GM19463 (cell line): ENCODE measurements at regions not wholly inside any gene's neighbourhood (a gene's known extent, or its start where the extent isn't known, plus 50 kb on each side); places are given as distances from the start of the nearest gene placed in this dataset.
"Not testable (repeated sequence)": the region's sequence is repeated elsewhere in the genome, so short reads cannot be mapped to it uniquely, and the experiment has no call there.

ENCODE experiments used
- ATAC-seq: cut with Tn5 transposase; IDR thresholded peaks from one replicate; pipeline ENCODE4 v1.9.1; 2021; ENCODE audit warnings: mild to moderate bottlenecking, moderate library complexity; ENCODE audit not compliant: unreplicated experiment

DNA sequence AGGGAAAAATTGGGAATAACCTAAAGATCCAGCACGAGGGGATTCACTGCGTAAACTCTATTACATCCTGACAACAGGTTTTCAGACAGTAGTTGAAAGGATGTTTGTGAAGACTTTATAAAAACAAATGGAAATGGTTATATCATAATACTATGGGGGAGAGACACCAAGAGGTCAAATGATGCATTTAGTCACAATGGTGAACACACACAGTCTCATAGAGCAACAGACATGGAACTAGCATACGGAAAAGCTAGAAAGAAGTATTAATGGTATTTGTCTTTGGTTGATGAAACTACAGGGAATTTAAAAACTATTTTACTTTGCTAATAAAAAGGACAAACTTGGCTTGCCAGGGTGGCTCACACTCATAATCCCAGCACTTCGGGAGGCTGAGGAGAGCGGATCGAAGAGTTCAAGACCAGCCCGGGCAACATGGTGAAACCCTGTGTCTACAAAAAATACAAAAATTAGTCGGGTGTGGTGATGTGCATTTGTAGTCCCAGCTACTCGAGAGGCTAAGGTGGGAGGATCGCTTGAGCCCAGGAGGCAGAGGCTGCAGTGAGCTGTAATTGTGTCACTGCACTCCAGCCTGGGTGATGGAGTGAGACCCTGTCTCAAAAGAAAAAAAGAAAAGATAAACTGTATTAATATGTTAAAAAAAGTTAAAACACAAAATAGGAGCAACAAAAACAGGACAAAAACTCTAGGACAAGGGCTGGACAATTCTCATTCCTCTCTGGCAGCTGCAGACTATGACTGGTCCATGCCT is 94.8 kb downstream of the MYCN start:
- ATAC-seq: no peak

DNA sequence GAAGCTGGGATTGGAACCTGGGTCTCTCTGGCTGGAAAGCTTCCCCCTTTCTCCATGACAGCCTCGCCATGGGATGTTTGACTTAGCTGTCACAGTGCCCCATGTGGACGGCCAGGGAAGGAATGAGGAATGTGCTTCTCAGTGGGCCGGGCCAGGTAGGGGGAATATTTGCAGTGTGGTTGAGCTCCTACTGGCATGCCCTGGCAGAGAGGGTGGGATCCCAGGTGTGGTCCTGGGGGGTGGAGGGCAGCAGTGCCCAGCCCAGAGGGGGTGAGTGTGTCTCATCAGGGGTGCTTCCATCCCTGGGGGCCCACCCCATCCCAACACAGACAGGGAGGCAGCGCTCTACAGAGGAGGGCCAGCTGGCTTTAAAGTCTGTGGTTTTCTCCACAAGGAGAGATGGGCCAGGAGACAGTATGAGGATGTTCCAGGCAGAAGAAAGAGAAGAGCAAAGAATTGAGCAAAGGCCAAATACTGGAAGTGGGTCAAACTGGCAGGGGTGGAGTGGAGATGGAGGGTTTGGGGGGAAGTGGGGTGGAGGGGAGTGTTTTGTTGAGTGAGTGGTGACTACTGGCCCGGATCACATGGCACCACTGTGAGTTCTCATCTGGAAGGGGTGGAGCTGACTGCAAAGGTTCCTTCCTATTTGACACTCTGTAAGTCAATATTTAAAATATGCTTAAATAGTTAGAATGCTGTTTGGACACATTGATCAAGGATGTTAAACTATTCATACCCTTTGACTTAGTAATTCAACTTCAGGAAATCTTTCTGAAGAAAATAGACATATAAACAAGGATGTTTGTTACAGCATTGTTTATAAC is 94.0 kb downstream of the MYCN start:
- no peak for ATAC-seq

GRCh38 chr2:16033032-16033293 is 92.6 kb downstream of the MYCN start:
- ATAC-seq: no peak

GRCh38 chr2:16032282-16033031 is 92.1 kb downstream of the MYCN start:
- no peak for ATAC-seq

DNA sequence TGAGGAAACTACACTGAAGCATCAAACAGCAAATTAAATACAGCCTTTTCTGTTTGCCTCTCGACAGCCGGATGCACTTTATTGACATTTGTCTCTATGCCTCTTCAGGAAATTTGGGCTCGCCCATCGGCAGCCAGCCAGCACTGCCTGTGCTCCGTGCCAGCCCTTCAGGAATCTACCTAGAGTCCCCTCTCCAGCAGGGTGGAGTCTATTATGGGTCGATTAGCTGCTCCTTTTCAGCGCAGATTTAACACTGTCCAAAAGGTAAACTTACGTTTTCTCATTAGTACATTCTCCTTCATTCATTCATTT is 91.5 kb downstream of the MYCN start:
- ATAC-seq: no peak

DNA sequence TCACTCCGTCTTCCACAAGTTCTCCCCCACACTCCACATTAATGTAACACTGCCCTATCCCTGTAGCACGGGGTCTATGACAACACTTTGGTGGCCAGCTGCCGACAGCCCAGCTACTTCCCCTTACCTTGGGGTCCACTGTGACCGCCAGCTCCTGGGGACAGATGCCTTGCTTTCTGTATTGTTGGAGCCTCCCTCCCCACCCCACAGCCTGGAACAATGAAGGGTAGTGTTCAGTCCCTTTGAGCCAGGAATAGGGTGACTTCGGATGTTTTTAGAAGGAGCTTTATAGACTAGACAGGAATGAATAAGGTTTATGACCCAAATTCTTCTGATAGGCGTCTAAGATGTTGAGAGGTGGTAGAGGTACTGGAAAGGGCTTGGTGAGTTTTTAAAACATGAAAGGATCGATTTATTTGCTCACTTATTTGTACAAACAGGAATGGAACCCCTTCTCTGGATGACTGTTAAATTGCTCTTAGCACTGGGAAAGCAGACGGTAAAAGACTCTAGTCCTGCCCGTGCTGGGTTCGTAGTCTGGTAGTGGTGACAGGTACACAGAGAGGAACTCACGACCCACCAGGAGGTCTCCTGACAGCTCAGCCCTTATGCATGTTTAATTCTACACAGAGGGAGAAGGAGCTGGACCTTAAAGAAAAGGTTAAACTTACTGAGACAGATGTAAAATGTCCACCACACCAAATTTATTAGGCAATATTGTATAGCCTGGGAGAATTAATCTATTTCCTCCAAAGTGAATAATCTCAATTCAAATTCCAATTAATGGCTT is 90.9 kb downstream of the MYCN start:
- no peak for ATAC-seq

GRCh38 chr2:16030206-16031057 is 90.1 kb downstream of the MYCN start:
- ATAC-seq: no peak

DNA sequence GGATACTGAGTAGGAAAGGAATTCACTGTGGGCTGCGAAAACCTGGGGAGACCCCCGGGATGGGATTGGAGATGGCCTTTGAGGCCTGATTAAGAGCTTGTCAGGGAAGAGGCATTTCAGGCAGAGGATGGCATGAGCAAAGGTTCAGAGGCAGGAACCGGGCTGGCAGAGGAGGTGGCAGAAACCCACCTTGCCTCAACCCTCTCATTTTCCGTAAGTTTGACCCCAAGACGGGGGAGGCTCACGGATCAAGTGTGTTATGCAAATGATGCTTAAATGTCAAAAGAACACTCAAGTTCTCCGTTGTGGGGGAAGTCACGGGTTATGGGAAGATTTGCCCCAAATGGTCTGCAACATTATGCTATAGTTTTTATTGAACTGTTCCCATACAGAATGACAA is 88.3 kb downstream of the MYCN start:
- no peak for ATAC-seq

- no peak for ATAC-seq
These were observed 86.6 kb downstream of the MYCN start for GRCh38 chr2:16026816-16027501.

DNA sequence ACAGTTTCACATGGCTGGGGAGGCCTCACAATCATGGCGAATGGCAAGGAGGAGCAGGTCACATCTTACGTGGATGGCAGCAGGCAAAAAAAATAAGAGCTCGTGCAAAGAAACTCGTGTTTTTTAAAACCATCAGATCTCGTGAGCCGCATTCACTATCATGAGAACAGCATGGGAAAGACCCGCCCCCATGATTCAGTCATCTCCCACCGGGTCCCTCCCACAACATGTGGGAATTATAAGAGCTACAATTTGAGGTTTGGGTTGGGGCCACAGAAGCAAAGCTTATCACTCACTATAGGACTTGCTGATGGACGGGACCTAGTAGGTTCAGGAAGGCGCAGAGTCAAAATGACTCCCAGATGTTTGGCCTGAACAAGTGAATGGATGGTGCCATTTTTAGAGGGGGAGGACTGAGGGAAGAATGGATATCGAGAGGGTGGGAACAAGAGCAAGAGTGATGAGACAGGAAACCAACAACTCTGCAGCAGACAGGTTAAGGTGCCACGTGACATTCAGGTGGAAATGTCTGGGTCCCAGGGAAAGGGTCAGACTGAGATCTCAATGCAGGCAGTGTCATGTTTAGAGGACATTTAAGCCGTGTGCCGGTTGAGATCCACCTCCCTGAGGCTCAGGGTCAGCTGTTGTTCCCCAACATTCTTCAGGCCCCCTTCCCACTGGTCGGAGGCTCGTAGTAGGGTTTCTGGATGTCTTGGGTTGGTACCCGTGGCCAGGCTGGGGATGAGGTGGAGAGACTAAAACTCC is 85.7 kb downstream of the MYCN start:
- ATAC-seq: no peak

DNA sequence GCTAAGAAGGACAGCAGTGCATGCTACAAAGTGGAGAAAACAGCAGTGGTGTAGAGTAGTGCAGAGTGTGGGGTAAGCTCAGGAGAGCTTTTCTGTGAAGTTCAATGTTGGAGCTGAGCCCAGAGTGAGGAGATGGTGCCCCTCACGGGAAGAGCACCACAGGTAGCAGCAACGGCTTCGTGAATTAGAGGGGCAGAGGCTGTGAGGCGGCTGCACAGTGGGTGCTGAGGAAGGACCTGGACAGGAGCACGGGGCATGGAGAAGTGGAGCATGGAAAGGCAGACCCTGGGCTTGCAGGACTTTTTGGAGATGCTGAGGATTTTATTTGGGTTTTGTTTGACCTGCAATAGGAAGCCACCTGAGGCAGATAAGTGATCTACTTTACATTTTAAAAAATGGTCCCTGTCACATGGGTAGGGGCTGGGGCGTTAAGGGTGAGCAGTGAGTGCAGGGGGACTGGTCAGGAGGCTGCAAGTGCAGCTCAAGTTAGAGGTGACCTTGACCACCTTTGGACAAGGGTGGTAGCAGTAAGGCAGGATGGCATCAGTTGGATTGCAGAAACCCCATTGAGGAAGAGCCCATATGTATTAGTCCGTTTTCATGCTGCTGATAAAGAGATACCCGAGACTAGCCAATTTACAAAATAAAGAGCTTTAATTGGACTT is 85.0 kb downstream of the MYCN start:
- ATAC-seq: no peak

GRCh38 chr2:16024628-16025027 is 84.3 kb downstream of the MYCN start:
- not testable (repeated sequence) for ATAC-seq

- no peak for ATAC-seq
These were observed 83.4 kb downstream of the MYCN start for GRCh38 chr2:16023506-16024360.

- ATAC-seq: no peak
These were observed 82.3 kb downstream of the MYCN start for GRCh38 chr2:16022548-16023240.

- no peak for ATAC-seq
These were observed 81.4 kb downstream of the MYCN start for GRCh38 chr2:16021611-16022363.

DNA sequence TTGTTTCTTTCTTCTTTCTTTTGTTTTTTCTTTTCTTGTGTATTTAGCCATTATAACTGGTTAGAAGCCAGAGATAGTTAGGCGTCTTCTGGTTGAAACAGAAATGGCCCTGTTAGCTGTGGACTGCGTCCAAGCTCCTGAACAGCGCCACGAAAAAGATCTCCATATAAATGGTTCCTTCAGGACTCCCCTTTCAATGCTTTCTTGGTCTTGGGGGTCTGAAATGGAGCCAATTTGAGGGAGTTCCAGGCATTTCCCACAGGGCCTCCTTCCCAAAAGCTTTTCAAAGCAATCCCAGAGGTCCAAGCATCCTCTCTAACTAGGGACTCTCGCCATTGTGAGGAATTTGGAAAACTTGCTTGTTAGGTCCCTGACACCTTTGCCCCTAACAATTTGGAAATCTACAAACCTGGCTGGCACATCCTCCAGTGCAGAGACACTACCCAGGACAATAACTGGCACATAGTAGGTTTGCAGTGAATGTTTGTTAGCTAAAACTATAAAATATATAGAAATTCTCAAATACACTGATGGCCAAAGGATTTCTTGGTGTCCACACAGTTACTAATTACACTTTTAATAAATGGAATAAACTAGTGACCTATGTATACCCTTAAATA is 80.1 kb downstream of the MYCN start:
- no peak for ATAC-seq
